Endothelial cell of umbilical vein (primary cell): ENCODE measurements at regions not wholly inside any gene's neighbourhood (a gene's known extent, or its start where the extent isn't known, plus 50 kb on each side); places are given as distances from the start of the nearest gene placed in this dataset.

Experiments
- EZH2 ChIP-seq: IDR thresholded peaks from 2 replicates; pipeline ENCODE4 v1.6.1; 2012; ENCODE audit warnings: borderline replicate concordance, low read depth, mild to moderate bottlenecking, moderate library complexity, low read length, inconsistent platforms; ENCODE audit not compliant: severe bottlenecking
- FOS ChIP-seq: IDR thresholded peaks from 2 replicates; pipeline ENCODE4 v1.6.1; 2011; ENCODE audit warnings: mild to moderate bottlenecking, low read length, moderate library complexity, borderline replicate concordance; ENCODE audit not compliant: insufficient read depth
- GATA2 ChIP-seq: IDR thresholded peaks from 2 replicates; pipeline ENCODE4 v1.7.0; 2011; ENCODE audit warnings: low read depth, mild to moderate bottlenecking, moderate library complexity, mixed read lengths, low read length; ENCODE audit not compliant: insufficient read length, insufficient read depth
- JUN ChIP-seq: IDR thresholded peaks from 2 replicates; pipeline ENCODE4 v1.6.1; 2011; ENCODE audit warnings: borderline replicate concordance, low read depth; ENCODE audit not compliant: insufficient read length, insufficient read depth
- MAX ChIP-seq: IDR thresholded peaks from 2 replicates; pipeline ENCODE4 v1.6.1; 2011; ENCODE audit not compliant: insufficient read depth, insufficient read length
- MYC ChIP-seq: IDR thresholded peaks from one replicate; pipeline ENCODE4 v1.6.1; 2011; ENCODE audit warnings: mild to moderate bottlenecking, low read depth, low read length
- POLR2A ChIP-seq: IDR thresholded peaks from 2 replicates; pipeline ENCODE4 v1.6.1; 2012; ENCODE audit warnings: low read depth, mild to moderate bottlenecking, control low read depth, low read length
- POLR2AphosphoS5 ChIP-seq: IDR thresholded peaks from 2 replicates; pipeline ENCODE4 v1.6.1; 2012; ENCODE audit warnings: low read depth, mild to moderate bottlenecking, control low read depth, low read length, moderate library complexity; ENCODE audit not compliant: insufficient read depth
- TF ChIP-seq, protein P1 (sequence below), 2 donors: IDR thresholded peaks; 1 replicate in 1 of 2; 2 replicates in 1 of 2; pipeline ENCODE4 v1.5.1; 2011; ENCODE audit warnings: low read length in 2 of 2, mild to moderate bottlenecking in 2 of 2, moderate library complexity in 2 of 2, control low read depth in 1 of 2, inconsistent platforms in 1 of 2, low read depth in 1 of 2; ENCODE audit not compliant: insufficient read depth in 1 of 2; ENCODE audit errors: extremely low read depth in 1 of 2

DNA sequence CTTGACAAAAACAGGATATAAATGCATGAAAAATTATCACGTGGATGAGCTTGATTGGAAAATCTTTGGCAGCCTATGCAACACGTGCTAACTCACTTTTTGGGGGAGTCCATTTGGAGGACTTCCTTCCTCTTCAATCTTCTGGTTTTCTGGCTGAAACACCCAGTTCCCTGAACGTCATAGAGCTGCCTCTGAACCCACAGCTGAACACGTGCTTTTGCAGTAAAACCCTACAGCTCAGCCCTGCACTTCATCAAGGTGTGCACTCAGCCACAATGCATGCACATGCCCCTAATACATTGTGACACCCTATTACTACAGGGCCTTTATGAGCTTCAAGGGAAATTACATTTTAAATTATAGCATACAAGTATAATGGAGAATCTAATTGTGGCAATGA lies 808.7 kb upstream of the AUTS2 start:
- TF ChIP-seq, protein P1, sequence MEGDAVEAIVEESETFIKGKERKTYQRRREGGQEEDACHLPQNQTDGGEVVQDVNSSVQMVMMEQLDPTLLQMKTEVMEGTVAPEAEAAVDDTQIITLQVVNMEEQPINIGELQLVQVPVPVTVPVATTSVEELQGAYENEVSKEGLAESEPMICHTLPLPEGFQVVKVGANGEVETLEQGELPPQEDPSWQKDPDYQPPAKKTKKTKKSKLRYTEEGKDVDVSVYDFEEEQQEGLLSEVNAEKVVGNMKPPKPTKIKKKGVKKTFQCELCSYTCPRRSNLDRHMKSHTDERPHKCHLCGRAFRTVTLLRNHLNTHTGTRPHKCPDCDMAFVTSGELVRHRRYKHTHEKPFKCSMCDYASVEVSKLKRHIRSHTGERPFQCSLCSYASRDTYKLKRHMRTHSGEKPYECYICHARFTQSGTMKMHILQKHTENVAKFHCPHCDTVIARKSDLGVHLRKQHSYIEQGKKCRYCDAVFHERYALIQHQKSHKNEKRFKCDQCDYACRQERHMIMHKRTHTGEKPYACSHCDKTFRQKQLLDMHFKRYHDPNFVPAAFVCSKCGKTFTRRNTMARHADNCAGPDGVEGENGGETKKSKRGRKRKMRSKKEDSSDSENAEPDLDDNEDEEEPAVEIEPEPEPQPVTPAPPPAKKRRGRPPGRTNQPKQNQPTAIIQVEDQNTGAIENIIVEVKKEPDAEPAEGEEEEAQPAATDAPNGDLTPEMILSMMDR (IDR thresholded peaks at IDR 0.05; ENCODE audit: extremely low read depth in 1 of 2, insufficient read depth in 1 of 2, low read depth in 1 of 2, low read length in 2 of 2): no peak
- TF ChIP-seq MAX (no peak), POLR2AphosphoS5 (no peak), EZH2 (no peak), POLR2A (no peak), JUN (no peak), MYC (no peak), GATA2 (no peak), FOS (no peak)
